NB4 (cell line): ENCODE measurements at regions not wholly inside any gene's neighbourhood (a gene's known extent, or its start where the extent isn't known, plus 50 kb on each side); places are given as distances from the start of the nearest gene placed in this dataset.

Experiments used
- MYC ChIP-seq: IDR thresholded peaks from 2 replicates; pipeline ENCODE4 v1.6.1; 2011; ENCODE audit warnings: low read depth, low read length
- POLR2A ChIP-seq: IDR thresholded peaks from 2 replicates; pipeline ENCODE4 v1.6.1; 2011; ENCODE audit warnings: mild to moderate bottlenecking; ENCODE audit not compliant: insufficient read length; ENCODE audit errors: extremely low read depth
- TF ChIP-seq, protein P1 (sequence below): IDR thresholded peaks from 2 replicates; pipeline ENCODE4 v1.6.1; 2011; ENCODE audit warnings: low read depth, low read length
- TF ChIP-seq, protein P2 (sequence below): IDR thresholded peaks from one replicate; pipeline ENCODE4 v1.5.1; 2012; ENCODE audit warnings: low read depth, low read length

GRCh38 chr4:181559637-181560036 is 683.6 kb upstream of the TENM3 start:
- TF ChIP-seq, protein P1, sequence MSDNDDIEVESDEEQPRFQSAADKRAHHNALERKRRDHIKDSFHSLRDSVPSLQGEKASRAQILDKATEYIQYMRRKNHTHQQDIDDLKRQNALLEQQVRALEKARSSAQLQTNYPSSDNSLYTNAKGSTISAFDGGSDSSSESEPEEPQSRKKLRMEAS: no peak
- TF ChIP-seq, protein P2, sequence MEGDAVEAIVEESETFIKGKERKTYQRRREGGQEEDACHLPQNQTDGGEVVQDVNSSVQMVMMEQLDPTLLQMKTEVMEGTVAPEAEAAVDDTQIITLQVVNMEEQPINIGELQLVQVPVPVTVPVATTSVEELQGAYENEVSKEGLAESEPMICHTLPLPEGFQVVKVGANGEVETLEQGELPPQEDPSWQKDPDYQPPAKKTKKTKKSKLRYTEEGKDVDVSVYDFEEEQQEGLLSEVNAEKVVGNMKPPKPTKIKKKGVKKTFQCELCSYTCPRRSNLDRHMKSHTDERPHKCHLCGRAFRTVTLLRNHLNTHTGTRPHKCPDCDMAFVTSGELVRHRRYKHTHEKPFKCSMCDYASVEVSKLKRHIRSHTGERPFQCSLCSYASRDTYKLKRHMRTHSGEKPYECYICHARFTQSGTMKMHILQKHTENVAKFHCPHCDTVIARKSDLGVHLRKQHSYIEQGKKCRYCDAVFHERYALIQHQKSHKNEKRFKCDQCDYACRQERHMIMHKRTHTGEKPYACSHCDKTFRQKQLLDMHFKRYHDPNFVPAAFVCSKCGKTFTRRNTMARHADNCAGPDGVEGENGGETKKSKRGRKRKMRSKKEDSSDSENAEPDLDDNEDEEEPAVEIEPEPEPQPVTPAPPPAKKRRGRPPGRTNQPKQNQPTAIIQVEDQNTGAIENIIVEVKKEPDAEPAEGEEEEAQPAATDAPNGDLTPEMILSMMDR: no peak
- TF ChIP-seq POLR2A (no peak), MYC (no peak)
